GM18873 (cell line): ENCODE measurements at regions not wholly inside any gene's neighbourhood (a gene's known extent, or its start where the extent isn't known, plus 50 kb on each side); places are given as distances from the start of the nearest gene placed in this dataset.

Experiments
- ATAC-seq: cut with Tn5 transposase; IDR thresholded peaks from one replicate; pipeline ENCODE4 v1.9.1; 2021; ENCODE audit warnings: mild to moderate bottlenecking, moderate library complexity, moderate number of reproducible peaks; ENCODE audit not compliant: unreplicated experiment, low FRiP score

- no peak for ATAC-seq
Measured at GRCh38 chr2:217121565-217121964, 261.7 kb upstream of the TNP1 start.

- ATAC-seq = no peak
Measured at GRCh38 chr2:217120429-217120828, 260.6 kb upstream of the TNP1 start.

GRCh38 chr2:217118559-217119284, 258.9 kb upstream of the TNP1 start:
- no peak for ATAC-seq

GRCh38 chr2:217117523-217117922, 257.7 kb upstream of the TNP1 start:
- no peak for ATAC-seq

GRCh38 chr2:217116610-217117009, 256.7 kb upstream of the TNP1 start:
- ATAC-seq = no peak

GRCh38 chr2:217114117-217114516, 254.3 kb upstream of the TNP1 start:
- ATAC-seq = no peak

- ATAC-seq = no peak
Measured at GRCh38 chr2:217113491-217113890, 253.6 kb upstream of the TNP1 start.

GRCh38 chr2:217110550-217110949, 250.7 kb upstream of the TNP1 start:
- no peak for ATAC-seq

GRCh38 chr2:217108575-217109027, 248.7 kb upstream of the TNP1 start:
- no peak for ATAC-seq

- no peak for ATAC-seq
Measured at GRCh38 chr2:217108086-217108485, 248.2 kb upstream of the TNP1 start.

- ATAC-seq = no peak
Measured at GRCh38 chr2:217107480-217107879, 247.6 kb upstream of the TNP1 start.

- no peak for ATAC-seq
Measured at GRCh38 chr2:217106650-217107014, 246.8 kb upstream of the TNP1 start.

GRCh38 chr2:217105733-217106649, 246.1 kb upstream of the TNP1 start:
- ATAC-seq = no peak

GRCh38 chr2:217103752-217104545, 244.1 kb upstream of the TNP1 start:
- ATAC-seq = no peak

GRCh38 chr2:217102956-217103355, 243.1 kb upstream of the TNP1 start:
- ATAC-seq = no peak

GRCh38 chr2:217101972-217102371, 242.1 kb upstream of the TNP1 start:
- no peak for ATAC-seq

GRCh38 chr2:217099561-217099960, 239.7 kb upstream of the TNP1 start:
- no peak for ATAC-seq

- ATAC-seq = no peak
Measured at GRCh38 chr2:217098435-217098834, 238.6 kb upstream of the TNP1 start.

- ATAC-seq = no peak
Measured at GRCh38 chr2:217097346-217097745, 237.5 kb upstream of the TNP1 start.

GRCh38 chr2:217096474-217097225, 236.8 kb upstream of the TNP1 start:
- no peak for ATAC-seq
